IPS DF 6.9 (cell line): ENCODE measurements at regions not wholly inside any gene's neighbourhood (a gene's known extent, or its start where the extent isn't known, plus 50 kb on each side); places are given as distances from the start of the nearest gene placed in this dataset.

ENCODE experiments used
- DNase-seq: peaks from one replicate; pipeline ENCODE4 v3.0.0-alpha.2; 2013; ENCODE audit warnings: low read depth, low spot score
- H3K27ac ChIP-seq: one replicate; pipeline ENCODE4 v1.5.1; 2013; ENCODE audit warnings: low read length, control low read depth
- H3K27me3 ChIP-seq: 2 replicates; pipeline ENCODE4 v1.6.1; 2013; ENCODE audit warnings: mild to moderate bottlenecking, low read length; ENCODE audit not compliant: control insufficient read depth, insufficient read depth
- H3K36me3 ChIP-seq: 2 replicates; pipeline ENCODE4 v1.6.1; 2013; ENCODE audit warnings: low read length; ENCODE audit not compliant: control insufficient read depth, insufficient read depth
- H3K4me1 ChIP-seq: 2 replicates; pipeline ENCODE4 v1.6.1; 2013; ENCODE audit warnings: low read length; ENCODE audit not compliant: control insufficient read depth, insufficient read depth
- H3K4me3 ChIP-seq: 2 replicates; pipeline ENCODE4 v1.5.1; 2013; ENCODE audit warnings: mild to moderate bottlenecking, low read length
- H3K9me3 ChIP-seq: 2 replicates; pipeline ENCODE4 v1.6.1; 2013; ENCODE audit warnings: low read length, inconsistent platforms; ENCODE audit not compliant: control insufficient read depth, insufficient read depth
- WGBS: extraction: QIAGEN DNeasy Blood & Tissue Kit; methylation state at CpG from one replicate; pipeline ENCODE4 v1.1.7; 2013; ENCODE audit warnings: mixed read lengths, missing lambda C conversion rate; ENCODE audit not compliant: insufficient read length, insufficient coverage; 5-methylcytosine and 5-hydroxymethylcytosine counted together

GRCh38 chr11:81744336-81745116 lies 989.1 kb downstream of the FAM181B start:
- DNase-seq = no peak

GRCh38 chr11:81725701-81726100 lies 1008.0 kb downstream of the FAM181B start:
- no CpG with 5 or more reads among the region's 3 CpGs for WGBS

More at GRCh38 chr11:81744336-81745116, 989.1 kb downstream of the FAM181B start:
- Histone ChIP-seq H3K27me3 (no peaks in the 10 kb centered on the region), H3K4me3 (no peak overlapping the region), H3K36me3 (no peaks in the 10 kb centered on the region), H3K27ac (no peak overlapping the region), H3K9me3 (no peaks in the 10 kb centered on the region), H3K4me1 (no peaks in the 10 kb centered on the region)
- WGBS = no CpG with 5 or more reads among the region's 35 CpGs

GRCh38 chr11:81717695-81718094 lies 1016.0 kb downstream of the FAM181B start:
- no peak for DNase-seq
- Histone ChIP-seq H3K27me3 (no peaks in the 10 kb centered on the region), H3K4me1 (no peaks in the 10 kb centered on the region), H3K4me3 (no peak overlapping the region), H3K36me3 (no peaks in the 10 kb centered on the region), H3K9me3 (no peaks in the 10 kb centered on the region), H3K27ac (no peak overlapping the region)
- WGBS = no CpG with 5 or more reads among the region's 1 CpG

More at GRCh38 chr11:81725701-81726100, 1008.0 kb downstream of the FAM181B start:
- Histone ChIP-seq H3K4me1 (no peaks in the 10 kb centered on the region), H3K27ac (no peak overlapping the region), H3K4me3 (no peak overlapping the region), H3K27me3 (no peaks in the 10 kb centered on the region), H3K9me3 (no peaks in the 10 kb centered on the region), H3K36me3 (no peaks in the 10 kb centered on the region)
- no peak for DNase-seq

GRCh38 chr11:81707881-81708280 lies 1025.8 kb downstream of the FAM181B start:
- peak; percentile 5 for DNase-seq
- WGBS = no CpG with 5 or more reads among the region's 1 CpG
- no peak overlapping the region for H3K27ac ChIP-seq

GRCh38 chr11:81705283-81705682 lies 1028.4 kb downstream of the FAM181B start:
- WGBS = no CpG with 5 or more reads among the region's 3 CpGs
- no peak for DNase-seq
- no peak overlapping the region for H3K4me3 ChIP-seq

More at GRCh38 chr11:81707881-81708280, 1025.8 kb downstream of the FAM181B start:
- no peaks in the 10 kb centered on the region for H3K9me3 ChIP-seq
- no peaks in the 10 kb centered on the region for H3K27me3 ChIP-seq
- no peaks in the 10 kb centered on the region for H3K4me1 ChIP-seq
- H3K36me3 ChIP-seq = no peaks in the 10 kb centered on the region
- no peak overlapping the region for H3K4me3 ChIP-seq

GRCh38 chr11:81700076-81700475 lies 1033.6 kb downstream of the FAM181B start:
- H3K9me3 ChIP-seq = no peaks in the 10 kb centered on the region
- H3K36me3 ChIP-seq = no peaks in the 10 kb centered on the region
- H3K4me3 ChIP-seq = no peak overlapping the region
- WGBS = no CpG with 5 or more reads among the region's 1 CpG
- H3K27ac ChIP-seq = no peak overlapping the region
- DNase-seq = no peak
- no peaks in the 10 kb centered on the region for H3K27me3 ChIP-seq
- no peaks in the 10 kb centered on the region for H3K4me1 ChIP-seq

More at GRCh38 chr11:81705283-81705682, 1028.4 kb downstream of the FAM181B start:
- H3K27ac ChIP-seq = no peak overlapping the region
- H3K27me3 ChIP-seq = no peaks in the 10 kb centered on the region
- H3K9me3 ChIP-seq = no peaks in the 10 kb centered on the region
- H3K4me1 ChIP-seq = no peaks in the 10 kb centered on the region
- H3K36me3 ChIP-seq = no peaks in the 10 kb centered on the region

- H3K27me3 ChIP-seq = no peaks in the 10 kb centered on the region
- WGBS = no CpG with 5 or more reads among the region's 2 CpGs
These were observed 1046.6 kb downstream of the FAM181B start for GRCh38 chr11:81687057-81687456.

GRCh38 chr11:81674211-81674610 lies 1059.5 kb downstream of the FAM181B start:
- H3K4me3 ChIP-seq = no peak overlapping the region
- H3K36me3 ChIP-seq = no peaks in the 10 kb centered on the region
- H3K27ac ChIP-seq = no peak overlapping the region
- H3K4me1 ChIP-seq = no peaks in the 10 kb centered on the region
- DNase-seq = no peak
- H3K9me3 ChIP-seq = no peaks in the 10 kb centered on the region
- WGBS = no CpG with 5 or more reads among the region's 3 CpGs
- no peaks in the 10 kb centered on the region for H3K27me3 ChIP-seq

More at GRCh38 chr11:81687057-81687456, 1046.6 kb downstream of the FAM181B start:
- Histone ChIP-seq H3K36me3 (no peaks in the 10 kb centered on the region), H3K27ac (no peak overlapping the region), H3K9me3 (no peaks in the 10 kb centered on the region), H3K4me3 (no peak overlapping the region), H3K4me1 (no peaks in the 10 kb centered on the region)
- DNase-seq = no peak

- Histone ChIP-seq H3K4me3 (no peak overlapping the region), H3K36me3 (no peaks in the 10 kb centered on the region), H3K4me1 (no peaks in the 10 kb centered on the region), H3K27me3 (no peaks in the 10 kb centered on the region), H3K9me3 (no peaks in the 10 kb centered on the region), H3K27ac (no peak overlapping the region)
- DNase-seq = no peak
These were observed 1060.7 kb downstream of the FAM181B start for GRCh38 chr11:81673001-81673400.

GRCh38 chr11:81669935-81670543 lies 1063.6 kb downstream of the FAM181B start:
- no peaks in the 10 kb centered on the region for H3K27me3 ChIP-seq

More at GRCh38 chr11:81669935-81670543, 1063.6 kb downstream of the FAM181B start:
- Histone ChIP-seq H3K4me3 (no peak overlapping the region), H3K36me3 (no peaks in the 10 kb centered on the region), H3K9me3 (no peaks in the 10 kb centered on the region), H3K4me1 (no peaks in the 10 kb centered on the region), H3K27ac (no peak overlapping the region)
- DNase-seq = no peak
- WGBS = no CpG with 5 or more reads among the region's 1 CpG
